Gastrocnemius medialis (tissue), 4 donors: ENCODE measurements at regions not wholly inside any gene's neighbourhood (a gene's known extent, or its start where the extent isn't known, plus 50 kb on each side); places are given as distances from the start of the nearest gene placed in this dataset.

Experiments
- ATAC-seq, 2 donors: fragments of 150-250 bp; one replicate each; pipeline ENCODE4 v1.9.1; 2016
- DNase-seq, 2 donors: peaks; one replicate each; pipeline ENCODE4 v3.0.0-alpha.2; 2019
- H3K27ac ChIP-seq, 4 donors: fragments of 200-600 bp; sonication (generic); 1 replicate in 1 of 4; 2 replicates in 3 of 4; pipeline ENCODE4 v1.5.1; 2016 to 2018; ENCODE audit warnings: mild to moderate bottlenecking in 2 of 4, moderate library complexity in 1 of 4
- H3K27me3 ChIP-seq, 3 donors: fragments of 200-600 bp; sonication (generic) in 2 of 3; 1 replicate in 1 of 3; 2 replicates in 2 of 3; pipeline versions ENCODE4 v1.5.1 to v1.6.0; 2016 to 2019; ENCODE audit warnings: mild to moderate bottlenecking in 1 of 3, moderate library complexity in 1 of 3
- H3K36me3 ChIP-seq, 2 donors: fragments of 200-600 bp; sonication (generic) in 1 of 2; one replicate each; pipeline ENCODE4 v1.5.1; 2017 to 2018
- H3K4me1 ChIP-seq, 2 donors: fragments of 200-600 bp; sonication (generic) in 1 of 2; one replicate each; pipeline ENCODE4 v1.5.1; 2016 to 2017; ENCODE audit warnings: mild to moderate bottlenecking in 2 of 2
- H3K4me3 ChIP-seq, 4 donors: fragments of 200-600 bp; sonication (generic) in 3 of 4; 1 replicate in 1 of 4; 2 replicates in 3 of 4; pipeline ENCODE4 v1.5.1; 2016 to 2019; ENCODE audit warnings: mild to moderate bottlenecking in 2 of 4
- H3K9me3 ChIP-seq, 3 donors: fragments of 200-600 bp; sonication (generic) in 2 of 3; 1 replicate in 1 of 3; 2 replicates in 2 of 3; pipeline ENCODE4 v1.5.1; 2016 to 2019
- CTCF ChIP-seq, 5 experiments: fragments of 450-650 bp in 3 of 5; fragments of 200-600 bp in 2 of 5; sonication (generic) in 2 of 5; IDR thresholded peaks in 4 of 5; conservative IDR thresholded peaks in 1 of 5; 1 replicate in 4 of 5; 2 replicates in 1 of 5; pipeline ENCODE4 v1.5.1; 2016 to 2019; ENCODE audit warnings: antibody characterized with exemption in 5 of 5, mild to moderate bottlenecking in 3 of 5, moderate library complexity in 3 of 5
- POLR2A ChIP-seq, 2 donors: fragments of 450-650 bp; IDR thresholded peaks; one replicate each; pipeline ENCODE4 v1.6.1; 2017; ENCODE audit warnings: antibody characterized with exemption in 2 of 2, mild to moderate bottlenecking in 2 of 2, moderate library complexity in 2 of 2
- in situ Hi-C, 4 donors: fragments of 200-750 bp; cut with MboI; loops; one replicate each; pipeline versions ENCODE4 v1.15.0 to v1.8.0; 2017; ENCODE audit warnings: low sequenced_read_pairs in 4 of 4
- intact Hi-C: fragments of 100-400 bp; cut with DNase I; formaldehyde crosslinking; loops from one replicate; pipeline ENCODE4 v1.15.1; 2023; ENCODE audit warnings: low total_unique reads

GRCh38 chr21:22342889-22343288 lies 1344.7 kb downstream of the NCAM2 start:
- DNase-seq = no peak
- Histone ChIP-seq H3K36me3 (no peaks in the 10 kb centered on the region), H3K4me3 (no peak overlapping the region), H3K4me1 (no peaks in the 10 kb centered on the region), H3K27me3 (no peaks in the 10 kb centered on the region), H3K9me3 (no peaks in the 10 kb centered on the region), H3K27ac (no peak overlapping the region)
- TF ChIP-seq POLR2A (IDR thresholded peaks at IDR 0.05) (no peak), CTCF (IDR thresholded peaks at IDR 0.05 in 4 of 5, conservative IDR thresholded peaks at IDR 0.05 in 1 of 5) (no peak)
- in situ Hi-C loops (no loop called here), intact Hi-C loops (no loop called here)
- no peak for ATAC-seq

- Histone ChIP-seq H3K4me3 (no peak overlapping the region), H3K36me3 (no peaks in the 10 kb centered on the region), H3K9me3 (no peaks in the 10 kb centered on the region), H3K4me1 (no peaks in the 10 kb centered on the region), H3K27ac (no peak overlapping the region), H3K27me3 (no peaks in the 10 kb centered on the region)
- in situ Hi-C loops (no loop called here), intact Hi-C loops (no loop called here)
- no peak for ATAC-seq
- TF ChIP-seq POLR2A (IDR thresholded peaks at IDR 0.05) = no peak
- TF ChIP-seq CTCF (IDR thresholded peaks at IDR 0.05 in 4 of 5, conservative IDR thresholded peaks at IDR 0.05 in 1 of 5) = no peak
- DNase-seq = no peak
These were observed 1345.1 kb downstream of the NCAM2 start for GRCh38 chr21:22343303-22343702.

- H3K27me3 ChIP-seq = no peaks in the 10 kb centered on the region
- no peaks in the 10 kb centered on the region for H3K9me3 ChIP-seq
- no peak for ATAC-seq
- H3K27ac ChIP-seq = no peak overlapping the region
- H3K36me3 ChIP-seq = no peaks in the 10 kb centered on the region
- H3K4me1 ChIP-seq = no peaks in the 10 kb centered on the region
- no peak for TF ChIP-seq POLR2A (IDR thresholded peaks at IDR 0.05)
- no peak for TF ChIP-seq CTCF (IDR thresholded peaks at IDR 0.05 in 4 of 5, conservative IDR thresholded peaks at IDR 0.05 in 1 of 5)
- intact Hi-C loops (no loop called here), in situ Hi-C loops (no loop called here)
- no peak overlapping the region for H3K4me3 ChIP-seq
- no peak for DNase-seq
These were observed 1345.5 kb downstream of the NCAM2 start for GRCh38 chr21:22343721-22344120.

- in situ Hi-C loops (no loop called here), intact Hi-C loops (no loop called here)
- H3K9me3 ChIP-seq = no peaks in the 10 kb centered on the region
- no peaks in the 10 kb centered on the region for H3K36me3 ChIP-seq
- H3K4me3 ChIP-seq = no peak overlapping the region
- no peaks in the 10 kb centered on the region for H3K4me1 ChIP-seq
- no peak for ATAC-seq
- no peak overlapping the region for H3K27ac ChIP-seq
- H3K27me3 ChIP-seq = no peaks in the 10 kb centered on the region
- no peak for TF ChIP-seq POLR2A (IDR thresholded peaks at IDR 0.05)
- TF ChIP-seq CTCF (IDR thresholded peaks at IDR 0.05 in 4 of 5, conservative IDR thresholded peaks at IDR 0.05 in 1 of 5) = no peak
- no peak for DNase-seq
These were observed 1347.4 kb downstream of the NCAM2 start for GRCh38 chr21:22345624-22346023.

- in situ Hi-C loops (no loop called here), intact Hi-C loops (no loop called here)
- Histone ChIP-seq H3K4me1 (no peaks in the 10 kb centered on the region), H3K27ac (no peak overlapping the region), H3K27me3 (no peaks in the 10 kb centered on the region), H3K36me3 (no peaks in the 10 kb centered on the region), H3K9me3 (no peaks in the 10 kb centered on the region), H3K4me3 (no peak overlapping the region)
- ATAC-seq (no peak), DNase-seq (no peak)
- TF ChIP-seq CTCF (IDR thresholded peaks at IDR 0.05 in 4 of 5, conservative IDR thresholded peaks at IDR 0.05 in 1 of 5) (no peak), POLR2A (IDR thresholded peaks at IDR 0.05) (no peak)
These were observed 1348.4 kb downstream of the NCAM2 start for GRCh38 chr21:22346576-22346975.
